Osteoblast (primary cell): ENCODE measurements at regions not wholly inside any gene's neighbourhood (a gene's known extent, or its start where the extent isn't known, plus 50 kb on each side); places are given as distances from the start of the nearest gene placed in this dataset.
A peak's percentile ranks its signal among the peaks of the same experiment; 100 is the strongest.

Source experiments
- DNase-seq: peaks from one replicate; pipeline ENCODE4 v3.0.0; 2011; ENCODE audit warnings: low spot score, mixed read lengths; ENCODE audit not compliant: insufficient read length; ENCODE audit errors: missing footprints
- H2AFZ ChIP-seq: 2 replicates; pipeline ENCODE4 v1.6.0; 2011; ENCODE audit warnings: mild to moderate bottlenecking, low read length
- H3K27ac ChIP-seq: 2 replicates; pipeline ENCODE4 v1.5.1; 2011; ENCODE audit warnings: mild to moderate bottlenecking, low read depth, low read length, moderate library complexity
- H3K27me3 ChIP-seq: 2 replicates; pipeline ENCODE4 v1.6.0; 2012; ENCODE audit warnings: mild to moderate bottlenecking, control low read depth, inconsistent platforms, low read length, moderate library complexity; ENCODE audit not compliant: insufficient read depth
- H3K36me3 ChIP-seq: 2 replicates; pipeline ENCODE4 v1.5.1; 2011; ENCODE audit warnings: mild to moderate bottlenecking, low read length, control low read depth, moderate library complexity; ENCODE audit not compliant: insufficient read depth
- H3K4me1 ChIP-seq: 2 replicates; pipeline ENCODE4 v1.5.1; 2011; ENCODE audit warnings: mild to moderate bottlenecking, low read length, control low read depth, moderate library complexity; ENCODE audit not compliant: insufficient read depth
- H3K4me2 ChIP-seq: 2 replicates; pipeline ENCODE4 v1.6.0; 2011; ENCODE audit warnings: mild to moderate bottlenecking, low read length; ENCODE audit not compliant: insufficient read depth
- H3K4me3 ChIP-seq: fragments of 200-600 bp; sonication (generic); 3 replicates; pipeline ENCODE4 v1.5.1; 2012; ENCODE audit warnings: mild to moderate bottlenecking, low read length, inconsistent platforms; ENCODE audit not compliant: insufficient read depth
- H3K79me2 ChIP-seq: 2 replicates; pipeline ENCODE4 v1.6.0; 2012; ENCODE audit warnings: mild to moderate bottlenecking, low read length, control low read depth, inconsistent platforms; ENCODE audit not compliant: insufficient read depth
- H3K9me3 ChIP-seq: 2 replicates; pipeline ENCODE4 v1.5.1; 2011; ENCODE audit warnings: low read depth, low read length, control low read depth
- H4K20me1 ChIP-seq: 2 replicates; pipeline ENCODE4 v1.6.0; 2012; ENCODE audit warnings: mild to moderate bottlenecking, low read length, control low read depth; ENCODE audit not compliant: insufficient read depth
- CTCF ChIP-seq: IDR thresholded peaks from 2 replicates; pipeline ENCODE4 v1.5.1; 2011; ENCODE audit warnings: mild to moderate bottlenecking, low read depth, low read length, moderate library complexity; ENCODE audit errors: extremely low read depth

- no peak overlapping the region for H3K4me2 ChIP-seq
- no peak overlapping the region for H3K4me3 ChIP-seq
- H3K27ac ChIP-seq, result no peak overlapping the region
- H3K36me3 ChIP-seq, result no peaks in the 10 kb centered on the region
- no peak overlapping the region for H2AFZ ChIP-seq
- no peaks in the 10 kb centered on the region for H4K20me1 ChIP-seq
- no peaks in the 10 kb centered on the region for H3K79me2 ChIP-seq
- H3K4me1 ChIP-seq, result peaks cover 39% of the 10 kb centered on the region
- DNase-seq, result no peak
- no peak for TF ChIP-seq CTCF
- no peaks in the 10 kb centered on the region for H3K9me3 ChIP-seq
- no peaks in the 10 kb centered on the region for H3K27me3 ChIP-seq
Measured at GRCh38 chr7:33850768-33851167, 54.6 kb upstream of the BMPER start.

- no peak overlapping the region for H2AFZ ChIP-seq
- DNase-seq, result no peak
- TF ChIP-seq CTCF, result no peak
- no peaks in the 10 kb centered on the region for H4K20me1 ChIP-seq
- no peaks in the 10 kb centered on the region for H3K9me3 ChIP-seq
- no peaks in the 10 kb centered on the region for H3K36me3 ChIP-seq
- H3K4me3 ChIP-seq, result no peak overlapping the region
- H3K4me2 ChIP-seq, result peak overlapping the region; percentile 31
- peaks cover 36% of the 10 kb centered on the region for H3K4me1 ChIP-seq
- peak overlapping the region; percentile 72 for H3K27ac ChIP-seq
- no peaks in the 10 kb centered on the region for H3K27me3 ChIP-seq
- no peaks in the 10 kb centered on the region for H3K79me2 ChIP-seq
Measured at GRCh38 chr7:33852838-33853237, 52.5 kb upstream of the BMPER start.

GRCh38 chr7:33853361-33854062, 51.8 kb upstream of the BMPER start:
- no peaks in the 10 kb centered on the region for H4K20me1 ChIP-seq
- no peaks in the 10 kb centered on the region for H3K27me3 ChIP-seq
- H3K4me2 ChIP-seq, result peak overlapping the region; percentile 31
- no peak overlapping the region for H3K4me3 ChIP-seq
- H3K9me3 ChIP-seq, result no peaks in the 10 kb centered on the region
- H2AFZ ChIP-seq, result no peak overlapping the region
- no peaks in the 10 kb centered on the region for H3K79me2 ChIP-seq
- no peak for DNase-seq
- peak overlapping the region; percentile 72 for H3K27ac ChIP-seq
- peaks cover 36% of the 10 kb centered on the region for H3K4me1 ChIP-seq
- TF ChIP-seq CTCF, result no peak
- H3K36me3 ChIP-seq, result no peaks in the 10 kb centered on the region

GRCh38 chr7:33854178-33854577, 51.2 kb upstream of the BMPER start:
- Histone ChIP-seq H3K4me1 (peaks cover 35% of the 10 kb centered on the region), H3K79me2 (no peaks in the 10 kb centered on the region), H3K9me3 (no peaks in the 10 kb centered on the region), H3K4me3 (no peak overlapping the region), H3K36me3 (no peaks in the 10 kb centered on the region), H4K20me1 (no peaks in the 10 kb centered on the region), H3K27ac (peak overlapping the region; percentile 72), H3K27me3 (no peaks in the 10 kb centered on the region), H2AFZ (no peak overlapping the region), H3K4me2 (peak overlapping the region; percentile 31)
- no peak for TF ChIP-seq CTCF
- DNase-seq, result no peak
